GM19463 (cell line): ENCODE measurements at regions not wholly inside any gene's neighbourhood (a gene's known extent, or its start where the extent isn't known, plus 50 kb on each side); places are given as distances from the start of the nearest gene placed in this dataset.
"Not testable (repeated sequence)": the region's sequence is repeated elsewhere in the genome, so short reads cannot be mapped to it uniquely, and the experiment has no call there.

Experiments
- ATAC-seq: cut with Tn5 transposase; IDR thresholded peaks from one replicate; pipeline ENCODE4 v1.9.1; 2021; ENCODE audit warnings: mild to moderate bottlenecking, moderate library complexity; ENCODE audit not compliant: unreplicated experiment

DNA sequence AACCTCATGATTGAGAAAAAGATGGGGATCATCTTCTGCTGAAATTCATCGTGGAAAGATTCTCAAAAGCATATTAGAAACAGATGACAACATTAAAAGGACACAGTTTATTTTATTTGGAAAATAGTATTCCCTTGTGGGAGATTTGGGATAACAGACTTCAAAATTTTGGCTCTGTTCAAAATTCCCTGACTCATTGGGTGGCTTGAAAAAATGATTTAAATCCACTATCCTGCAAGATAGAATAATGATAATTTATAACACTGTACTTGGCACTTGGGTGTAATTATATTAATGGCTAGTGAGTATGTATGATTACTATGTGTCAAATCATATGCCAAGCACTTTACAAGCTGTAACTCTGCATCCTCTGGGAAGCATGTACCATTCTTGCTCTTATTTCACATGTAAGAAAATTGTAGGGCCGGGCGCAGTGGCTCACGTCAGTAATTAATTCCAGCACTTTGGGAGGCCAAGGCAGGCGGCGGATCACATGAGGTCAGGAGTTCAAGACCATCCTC is 128.8 kb downstream of the LMNTD1 start:
- no peak for ATAC-seq

- ATAC-seq: no peak
Observed at GRCh38 chr12:25423355-25424050, 129.6 kb downstream of the LMNTD1 start.

DNA sequence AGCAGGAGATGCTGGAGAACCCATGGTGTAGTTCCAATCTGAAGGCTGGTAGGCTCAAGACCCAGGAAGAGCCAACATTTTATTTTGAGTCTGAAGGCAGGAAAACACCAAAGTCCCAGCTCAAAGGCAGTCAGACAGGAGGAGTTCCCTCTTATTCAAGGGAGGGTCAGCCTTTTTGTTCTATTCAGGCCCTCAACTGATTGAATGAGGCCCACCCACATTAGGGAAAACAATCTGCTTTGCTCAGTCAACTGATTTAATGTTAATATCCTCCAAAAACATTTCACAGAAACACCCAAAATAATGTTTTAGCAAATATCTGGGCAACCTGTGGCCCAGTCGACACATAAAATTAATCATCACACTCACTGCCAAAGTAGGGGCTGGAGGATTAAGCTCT is 130.8 kb downstream of the LMNTD1 start:
- ATAC-seq: no peak

- ATAC-seq: no peak
Observed at GRCh38 chr12:25421651-25422167, 131.4 kb downstream of the LMNTD1 start.

GRCh38 chr12:25420116-25420515 is 133.0 kb downstream of the LMNTD1 start:
- no peak for ATAC-seq

DNA sequence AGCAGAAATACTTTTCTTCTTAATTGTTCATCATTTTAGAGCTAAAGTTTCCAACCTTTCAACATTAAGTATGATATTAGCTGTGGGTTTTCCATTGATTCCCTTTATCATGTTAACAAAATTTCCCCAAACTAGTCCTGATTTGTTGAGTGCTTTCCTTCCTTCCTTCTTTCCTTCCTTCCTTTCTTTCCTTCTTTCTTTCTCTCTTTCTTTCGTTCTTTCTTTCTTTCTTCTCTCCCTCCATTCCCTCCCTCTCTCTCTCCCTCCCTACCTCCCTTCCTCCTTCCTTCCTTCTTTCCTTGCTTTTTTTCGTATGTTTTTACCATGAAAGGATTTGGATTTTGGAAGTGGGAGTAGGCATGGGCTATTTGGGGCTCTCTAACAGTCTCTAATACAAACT is 133.5 kb downstream of the LMNTD1 start:
- ATAC-seq: no peak

- ATAC-seq: no peak
Observed at GRCh38 chr12:25417071-25417470, 136.0 kb downstream of the LMNTD1 start.

DNA sequence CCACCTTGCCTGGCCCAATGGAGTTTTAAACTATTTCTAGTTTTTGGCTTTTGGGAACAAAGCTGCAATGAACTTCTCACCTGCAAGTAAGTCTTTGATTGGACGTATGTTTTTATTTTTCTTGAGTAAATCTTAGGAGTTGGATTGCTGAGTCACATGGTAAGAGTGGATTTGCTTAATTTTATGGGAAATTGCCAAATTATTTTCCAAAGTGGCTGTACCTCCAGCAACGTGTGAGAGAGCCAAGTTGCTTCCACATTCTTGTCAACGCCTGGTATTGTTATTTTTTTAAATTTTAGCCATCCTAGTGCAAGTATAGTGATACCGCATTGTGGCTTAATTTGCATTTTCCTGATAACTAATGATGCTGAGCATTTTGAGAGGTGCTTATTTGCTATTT is 136.6 kb downstream of the LMNTD1 start:
- no peak for ATAC-seq

- no peak for ATAC-seq
Observed at GRCh38 chr12:25415004-25415403, 138.1 kb downstream of the LMNTD1 start.

- no peak for ATAC-seq
Observed at GRCh38 chr12:25412735-25413134, 140.3 kb downstream of the LMNTD1 start.

DNA sequence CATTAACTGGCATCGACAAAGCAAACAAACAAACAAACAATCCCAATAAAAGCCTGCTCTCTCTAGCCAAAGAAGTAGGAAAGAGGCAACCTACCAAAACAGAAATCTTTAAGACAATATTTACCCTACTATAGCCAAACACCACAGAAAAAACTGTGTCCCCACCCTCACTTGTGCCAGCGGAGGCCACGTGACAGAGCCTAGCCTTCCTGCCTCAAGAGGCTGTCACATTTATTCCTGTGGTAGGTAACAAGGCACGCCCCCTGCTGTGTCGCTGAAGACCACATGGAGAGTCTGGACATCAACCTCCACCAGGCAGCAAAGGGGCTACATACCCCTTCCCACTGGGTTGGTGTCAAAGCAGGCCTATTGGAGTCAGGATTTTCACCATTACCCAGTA is 148.1 kb downstream of the LMNTD1 start:
- no peak for ATAC-seq

GRCh38 chr12:25401547-25402345 is 151.0 kb upstream of the KRAS start:
- no peak for ATAC-seq

DNA sequence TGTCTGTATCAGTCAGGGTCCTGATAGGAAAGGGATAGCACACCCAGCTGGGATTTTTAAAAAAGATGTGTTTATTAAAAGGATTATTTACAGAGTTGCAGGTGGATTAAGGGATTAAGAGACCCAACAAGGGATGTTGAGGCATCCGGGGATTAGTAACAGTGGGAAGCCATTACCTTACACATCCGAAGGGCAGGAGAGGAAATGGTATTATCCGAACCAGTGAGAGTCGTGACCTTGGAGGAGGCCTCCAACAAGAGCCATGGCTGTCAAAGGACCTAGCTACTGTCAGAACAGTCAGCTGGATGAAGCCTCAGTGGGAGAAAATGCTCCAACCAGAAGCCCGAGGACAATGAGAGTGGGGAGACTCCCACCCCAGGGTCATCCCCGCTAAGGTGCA is 146.3 kb upstream of the KRAS start:
- ATAC-seq: no peak

DNA sequence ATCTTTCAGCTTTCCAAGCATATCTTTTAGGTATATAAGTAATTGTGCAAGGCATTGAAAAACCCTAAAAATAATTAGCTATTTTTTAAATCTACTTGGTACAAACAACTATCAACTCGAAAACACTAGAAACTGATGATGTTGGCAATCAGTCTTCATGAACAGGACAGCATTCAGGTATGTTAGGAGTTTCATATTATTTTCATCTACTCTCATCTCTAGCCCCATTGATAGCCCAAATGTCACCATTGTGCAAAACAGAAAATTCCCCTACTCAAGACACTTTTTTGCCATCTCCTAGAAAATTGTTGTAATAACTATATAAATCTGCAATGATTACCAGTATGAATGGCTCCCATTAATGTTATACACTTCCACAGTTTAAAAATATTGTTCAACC is 144.5 kb upstream of the KRAS start:
- no peak for ATAC-seq

DNA sequence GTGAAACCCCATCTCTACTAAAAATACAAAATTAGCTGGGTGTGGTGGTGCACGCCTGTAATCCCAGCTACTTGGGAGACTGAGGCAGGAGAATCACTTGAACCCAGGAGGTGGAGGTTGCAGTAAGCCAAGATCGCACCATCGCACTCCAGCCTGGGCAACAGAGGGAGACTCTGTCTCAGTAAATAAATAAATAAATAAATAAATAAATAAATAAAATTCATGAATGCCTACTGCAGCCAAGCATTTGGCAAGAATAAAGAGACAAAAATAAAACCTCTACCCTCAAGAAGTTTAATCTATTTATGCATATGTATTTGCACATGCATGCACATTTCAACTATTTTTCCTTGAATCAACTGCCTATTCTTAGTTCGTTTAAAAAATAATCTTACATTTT is 144.0 kb upstream of the KRAS start:
- not testable (repeated sequence) for ATAC-seq

GRCh38 chr12:25394025-25394424 is 143.3 kb upstream of the KRAS start:
- ATAC-seq: no peak

GRCh38 chr12:25391346-25391745 is 140.6 kb upstream of the KRAS start:
- ATAC-seq: not testable (repeated sequence)

- ATAC-seq: no peak
Observed at GRCh38 chr12:25388183-25388582, 137.5 kb upstream of the KRAS start.

GRCh38 chr12:25387732-25388050 is 137.0 kb upstream of the KRAS start:
- no peak for ATAC-seq

- no peak for ATAC-seq
Observed at GRCh38 chr12:25386831-25387731, 136.4 kb upstream of the KRAS start.

DNA sequence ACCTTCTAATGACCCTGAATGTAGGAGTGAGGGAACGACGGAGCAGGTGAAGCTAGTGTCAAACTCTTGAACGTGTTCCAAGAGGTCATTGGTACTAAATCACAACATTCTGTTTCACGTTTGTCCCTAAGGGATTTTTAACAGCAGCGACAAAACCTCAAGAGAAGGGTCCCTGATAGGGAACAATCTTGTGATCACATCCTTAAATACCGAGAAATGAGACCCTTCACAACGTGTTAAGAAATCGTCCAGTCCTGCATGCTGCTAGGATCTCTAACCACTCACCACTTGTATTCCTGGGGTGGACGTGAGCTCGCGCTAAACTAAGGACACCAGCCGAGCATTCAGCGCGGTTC is 134.1 kb upstream of the KRAS start:
- no peak for ATAC-seq
